ENCODE measurements at regions not wholly inside any gene's neighbourhood (a gene's known extent, or its start where the extent isn't known, plus 50 kb on each side); places are given as distances from the start of the nearest gene placed in this dataset.

DNA sequence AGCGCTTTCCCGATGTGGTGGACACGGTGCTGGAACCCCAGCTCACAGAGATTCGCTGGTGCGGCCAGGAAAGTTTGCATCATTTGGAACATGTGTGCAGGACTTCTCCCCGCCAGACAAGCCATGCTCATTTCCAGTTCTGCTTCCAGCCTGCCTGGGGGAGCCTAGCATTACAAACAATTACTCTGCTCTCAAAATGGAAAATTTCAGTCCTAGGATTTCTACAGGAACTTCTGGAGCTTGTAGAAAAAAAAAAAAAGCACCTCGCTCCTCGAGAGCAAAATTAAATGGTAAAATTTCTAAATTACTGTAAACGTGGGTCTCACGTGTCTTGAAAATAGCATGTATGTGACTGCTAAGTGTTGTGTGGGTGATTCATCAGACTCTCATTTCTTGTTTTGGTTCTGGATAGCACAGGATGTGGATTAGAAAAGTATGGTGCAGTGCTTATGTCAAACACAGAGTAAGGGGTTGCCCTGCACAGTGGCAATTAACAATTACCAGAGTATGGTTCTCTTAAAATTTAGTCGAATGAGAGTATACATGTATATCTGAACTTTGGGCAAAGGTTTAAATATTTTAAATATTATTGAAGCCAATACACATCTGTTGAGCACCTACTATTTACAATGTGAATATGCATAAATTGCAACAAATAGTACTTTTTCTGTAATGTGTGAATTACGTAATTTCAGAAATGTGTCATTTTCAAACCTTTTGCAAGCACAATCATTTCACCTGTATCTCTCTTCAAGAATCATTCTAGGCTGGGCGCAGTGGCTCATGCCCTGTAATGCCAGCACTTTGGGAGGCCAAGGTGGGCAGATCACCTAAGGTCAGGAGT, 61.8 kb upstream of the PTGFRN start:
- TF ChIP-seq POLR2AphosphoS5 (IDR thresholded peaks at IDR 0.05) (no peak), EZH2 (IDR thresholded peaks at IDR 0.05; ENCODE audit: borderline replicate concordance, insufficient read depth, low read length, poor library complexity, severe bottlenecking) (no peak), SMC3 (conservative IDR thresholded peaks at IDR 0.05; ENCODE audit: poor library complexity) (no peak), RAD21 (conservative IDR thresholded peaks at IDR 0.05) (no peak), EP300 (conservative IDR thresholded peaks at IDR 0.05; ENCODE audit: poor library complexity, severe bottlenecking) (no peak), TAF1 (IDR thresholded peaks at IDR 0.05; ENCODE audit: low read depth) (no peak), MXI1 (conservative IDR thresholded peaks at IDR 0.05; ENCODE audit: poor library complexity, severe bottlenecking) (no peak)
- TF ChIP-seq, protein P1, sequence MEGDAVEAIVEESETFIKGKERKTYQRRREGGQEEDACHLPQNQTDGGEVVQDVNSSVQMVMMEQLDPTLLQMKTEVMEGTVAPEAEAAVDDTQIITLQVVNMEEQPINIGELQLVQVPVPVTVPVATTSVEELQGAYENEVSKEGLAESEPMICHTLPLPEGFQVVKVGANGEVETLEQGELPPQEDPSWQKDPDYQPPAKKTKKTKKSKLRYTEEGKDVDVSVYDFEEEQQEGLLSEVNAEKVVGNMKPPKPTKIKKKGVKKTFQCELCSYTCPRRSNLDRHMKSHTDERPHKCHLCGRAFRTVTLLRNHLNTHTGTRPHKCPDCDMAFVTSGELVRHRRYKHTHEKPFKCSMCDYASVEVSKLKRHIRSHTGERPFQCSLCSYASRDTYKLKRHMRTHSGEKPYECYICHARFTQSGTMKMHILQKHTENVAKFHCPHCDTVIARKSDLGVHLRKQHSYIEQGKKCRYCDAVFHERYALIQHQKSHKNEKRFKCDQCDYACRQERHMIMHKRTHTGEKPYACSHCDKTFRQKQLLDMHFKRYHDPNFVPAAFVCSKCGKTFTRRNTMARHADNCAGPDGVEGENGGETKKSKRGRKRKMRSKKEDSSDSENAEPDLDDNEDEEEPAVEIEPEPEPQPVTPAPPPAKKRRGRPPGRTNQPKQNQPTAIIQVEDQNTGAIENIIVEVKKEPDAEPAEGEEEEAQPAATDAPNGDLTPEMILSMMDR (IDR thresholded peaks at IDR 0.05; ENCODE audit: poor library complexity, severe bottlenecking): no peak
- TF ChIP-seq, protein P2, sequence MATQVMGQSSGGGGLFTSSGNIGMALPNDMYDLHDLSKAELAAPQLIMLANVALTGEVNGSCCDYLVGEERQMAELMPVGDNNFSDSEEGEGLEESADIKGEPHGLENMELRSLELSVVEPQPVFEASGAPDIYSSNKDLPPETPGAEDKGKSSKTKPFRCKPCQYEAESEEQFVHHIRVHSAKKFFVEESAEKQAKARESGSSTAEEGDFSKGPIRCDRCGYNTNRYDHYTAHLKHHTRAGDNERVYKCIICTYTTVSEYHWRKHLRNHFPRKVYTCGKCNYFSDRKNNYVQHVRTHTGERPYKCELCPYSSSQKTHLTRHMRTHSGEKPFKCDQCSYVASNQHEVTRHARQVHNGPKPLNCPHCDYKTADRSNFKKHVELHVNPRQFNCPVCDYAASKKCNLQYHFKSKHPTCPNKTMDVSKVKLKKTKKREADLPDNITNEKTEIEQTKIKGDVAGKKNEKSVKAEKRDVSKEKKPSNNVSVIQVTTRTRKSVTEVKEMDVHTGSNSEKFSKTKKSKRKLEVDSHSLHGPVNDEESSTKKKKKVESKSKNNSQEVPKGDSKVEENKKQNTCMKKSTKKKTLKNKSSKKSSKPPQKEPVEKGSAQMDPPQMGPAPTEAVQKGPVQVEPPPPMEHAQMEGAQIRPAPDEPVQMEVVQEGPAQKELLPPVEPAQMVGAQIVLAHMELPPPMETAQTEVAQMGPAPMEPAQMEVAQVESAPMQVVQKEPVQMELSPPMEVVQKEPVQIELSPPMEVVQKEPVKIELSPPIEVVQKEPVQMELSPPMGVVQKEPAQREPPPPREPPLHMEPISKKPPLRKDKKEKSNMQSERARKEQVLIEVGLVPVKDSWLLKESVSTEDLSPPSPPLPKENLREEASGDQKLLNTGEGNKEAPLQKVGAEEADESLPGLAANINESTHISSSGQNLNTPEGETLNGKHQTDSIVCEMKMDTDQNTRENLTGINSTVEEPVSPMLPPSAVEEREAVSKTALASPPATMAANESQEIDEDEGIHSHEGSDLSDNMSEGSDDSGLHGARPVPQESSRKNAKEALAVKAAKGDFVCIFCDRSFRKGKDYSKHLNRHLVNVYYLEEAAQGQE (IDR thresholded peaks at IDR 0.05; ENCODE audit: borderline replicate concordance): no peak

Data from neural cell (in vitro differentiated cells).